KBM-7 (cell line): ENCODE measurements at regions not wholly inside any gene's neighbourhood (a gene's known extent, or its start where the extent isn't known, plus 50 kb on each side); places are given as distances from the start of the nearest gene placed in this dataset.
"Not testable (repeated sequence)": the region's sequence is repeated elsewhere in the genome, so short reads cannot be mapped to it uniquely, and the experiment has no call there.

ENCODE experiments used
- DNase-seq: peaks from one replicate; pipeline ENCODE4 v3.0.0-alpha.2; 2015
- in situ Hi-C: fragments of 300-500 bp; cut with MboI; formaldehyde crosslinking; loops from 2 replicates; pipeline ENCODE4 v1.14.3; 2020; ENCODE audit warnings: low sequenced_read_pairs, low pct_unique_long_range_greater_than_20kb, mixed read lengths

DNA sequence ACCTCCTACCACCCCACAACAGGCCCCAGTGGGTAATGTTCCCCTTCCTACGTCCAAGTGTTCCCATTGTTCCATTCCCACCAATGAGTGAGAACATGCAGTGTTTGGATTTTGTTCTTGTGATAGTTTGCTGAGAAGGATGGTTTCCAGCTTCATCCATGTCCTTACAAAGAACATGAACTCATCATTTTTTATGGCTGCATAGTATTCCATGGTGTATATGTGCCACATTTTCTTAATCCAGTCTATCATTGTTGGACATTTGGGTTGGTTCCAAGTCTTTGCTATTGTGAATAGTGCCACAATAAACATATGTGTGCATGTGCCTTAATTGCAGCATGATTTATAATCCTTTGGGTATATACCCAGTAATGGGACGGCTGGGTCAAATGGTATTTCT is 81.6 kb downstream of the P2RY10 start:
- DNase-seq, in situ Hi-C loops: not testable (repeated sequence)

DNA sequence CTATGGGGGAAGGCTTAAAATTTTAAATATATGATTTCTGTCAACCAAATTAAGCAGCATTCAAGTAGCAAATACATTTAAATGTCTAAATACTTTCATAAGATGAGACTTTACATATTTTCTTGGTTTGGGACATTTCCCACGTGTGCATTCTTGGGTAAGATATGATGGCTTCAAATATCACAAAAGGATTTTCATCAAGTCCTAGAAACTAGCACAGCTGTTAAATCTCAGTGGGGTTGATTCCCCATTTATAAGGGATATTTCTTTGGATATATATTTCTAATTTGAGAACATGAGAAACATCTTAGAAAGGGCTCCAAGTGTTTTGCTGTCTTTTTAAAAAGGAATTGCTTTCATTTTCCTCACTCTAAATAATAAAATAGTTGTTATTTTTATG is 90.2 kb downstream of the P2RY10 start:
- in situ Hi-C loops, result no loop called here
- no peak for DNase-seq

DNA sequence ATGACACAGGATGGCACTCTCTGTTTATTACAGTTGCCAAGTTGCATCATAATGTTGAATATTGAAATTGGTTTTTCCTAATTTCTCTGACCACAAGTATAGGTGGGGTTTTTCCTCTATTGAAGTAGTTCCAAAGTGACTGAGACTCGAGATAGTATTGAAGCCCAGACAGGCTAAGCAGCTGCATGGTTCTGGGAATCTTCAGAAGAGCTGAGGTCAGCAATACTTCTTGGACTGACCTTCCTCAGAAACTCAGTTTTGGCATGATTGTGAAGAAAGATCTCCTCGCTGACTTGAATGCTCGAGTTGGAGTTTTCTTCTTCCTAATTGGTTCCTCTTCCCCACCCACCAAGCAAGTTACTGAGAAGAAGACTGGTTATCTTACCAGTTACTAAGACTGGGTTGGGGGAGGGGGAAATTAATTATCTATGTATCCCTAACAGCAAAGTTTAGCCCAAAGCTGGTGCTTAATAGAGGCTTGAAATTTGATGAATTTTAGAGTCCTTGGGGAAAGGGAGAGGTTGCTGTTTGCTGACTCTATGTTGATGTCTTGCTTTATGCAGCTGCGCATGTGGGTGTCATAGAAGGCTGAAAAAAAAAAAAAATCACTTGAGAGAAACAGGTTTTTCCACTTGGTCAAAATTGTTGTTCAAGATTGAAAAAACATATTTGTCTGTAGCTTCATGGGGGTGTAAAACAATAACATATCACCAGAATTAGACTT is 91.1 kb downstream of the P2RY10 start:
- in situ Hi-C loops, result no loop called here
- no peak for DNase-seq

DNA sequence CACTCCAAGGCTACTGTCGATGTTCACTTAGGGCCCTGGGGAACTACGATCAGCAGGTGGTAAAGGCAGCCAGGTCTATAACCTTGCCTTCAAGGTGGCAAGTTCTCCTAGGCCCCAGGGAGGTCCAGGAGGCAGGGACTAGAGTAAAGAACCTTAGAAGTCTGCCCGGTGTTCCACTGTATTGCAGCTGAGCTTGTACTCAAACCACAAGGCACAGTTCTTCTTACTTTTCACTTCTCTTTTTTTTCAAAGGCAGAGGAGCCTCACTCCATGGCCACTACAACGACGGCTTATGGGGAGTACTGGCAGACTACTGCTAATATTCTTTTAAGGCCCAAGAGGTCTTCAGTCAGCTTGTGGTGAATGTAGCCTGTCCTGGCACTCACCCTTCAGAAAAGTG is 78.8 kb upstream of the GPR174 start:
- peak; percentile 73 for DNase-seq
- in situ Hi-C loops, result no loop called here

DNA sequence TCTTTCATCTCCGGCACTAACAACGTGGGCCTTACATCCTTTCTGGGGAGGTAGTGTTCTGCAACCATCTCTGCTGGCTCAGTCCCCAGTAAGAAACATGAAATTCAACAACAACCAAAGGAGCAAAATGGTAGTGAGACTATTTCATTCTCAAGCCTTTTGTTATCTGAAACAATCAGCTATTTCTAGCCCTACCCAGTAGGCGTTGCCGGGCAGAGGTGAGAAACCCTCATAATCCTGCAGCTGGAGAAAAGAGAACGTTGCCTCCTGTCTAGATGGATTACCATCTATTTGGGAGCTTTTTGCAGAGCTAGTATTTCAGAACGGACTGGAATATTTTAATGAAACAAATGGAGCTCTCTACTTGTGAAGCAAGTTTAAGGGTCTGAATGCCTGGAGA is 66.4 kb upstream of the GPR174 start:
- in situ Hi-C loops, result loop anchor here (25.0 kb wide), 1 partner anchor 516 kb away; no protein-coding TSS in a partner anchor

DNA sequence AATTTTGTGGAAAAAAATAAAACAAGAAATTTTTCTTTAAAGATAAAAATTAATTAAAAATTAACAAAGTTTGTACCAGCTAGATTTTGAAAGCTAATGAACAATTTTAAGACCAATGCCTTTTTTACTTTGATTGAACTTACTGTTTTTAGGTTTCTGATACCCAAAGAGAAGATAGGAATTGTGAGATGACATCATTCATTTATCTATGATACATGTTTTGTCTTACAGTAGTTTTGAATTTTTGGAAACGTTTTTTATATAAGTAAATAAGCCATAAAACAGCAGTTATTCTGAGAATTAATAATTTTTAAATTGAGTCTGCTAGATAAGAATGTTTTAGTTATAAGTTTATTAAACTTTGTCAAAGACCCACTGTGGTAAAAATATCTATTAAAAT is 65.0 kb upstream of the GPR174 start:
- DNase-seq, result no peak
- in situ Hi-C loops, result loop anchor here (25.0 kb wide), 1 partner anchor 517 kb away; no protein-coding TSS in a partner anchor

More for the DNA sequence above, 66.4 kb upstream of the GPR174 start:
- DNase-seq, result no peak

DNA sequence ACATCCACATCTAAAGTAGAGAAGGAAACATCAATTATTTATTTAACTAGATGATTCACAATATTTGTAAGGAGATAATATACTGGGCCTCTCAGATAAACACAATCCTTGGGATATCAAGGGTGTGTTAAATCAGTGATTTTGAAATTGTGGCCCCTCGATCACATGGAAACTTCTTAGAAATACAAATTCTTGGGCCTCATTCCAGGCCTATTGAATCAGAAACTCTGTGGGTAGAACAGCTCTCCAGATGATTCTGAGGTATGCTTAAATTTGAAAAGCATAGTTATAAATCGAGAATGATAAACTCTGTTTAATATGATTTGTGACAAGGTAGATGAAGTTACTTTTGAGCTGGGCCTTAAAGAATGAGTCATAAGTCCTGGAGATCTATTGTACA is 64.3 kb upstream of the GPR174 start:
- no peak for DNase-seq
- in situ Hi-C loops, result loop anchor here (25.0 kb wide), 1 partner anchor 518 kb away; no protein-coding TSS in a partner anchor

DNA sequence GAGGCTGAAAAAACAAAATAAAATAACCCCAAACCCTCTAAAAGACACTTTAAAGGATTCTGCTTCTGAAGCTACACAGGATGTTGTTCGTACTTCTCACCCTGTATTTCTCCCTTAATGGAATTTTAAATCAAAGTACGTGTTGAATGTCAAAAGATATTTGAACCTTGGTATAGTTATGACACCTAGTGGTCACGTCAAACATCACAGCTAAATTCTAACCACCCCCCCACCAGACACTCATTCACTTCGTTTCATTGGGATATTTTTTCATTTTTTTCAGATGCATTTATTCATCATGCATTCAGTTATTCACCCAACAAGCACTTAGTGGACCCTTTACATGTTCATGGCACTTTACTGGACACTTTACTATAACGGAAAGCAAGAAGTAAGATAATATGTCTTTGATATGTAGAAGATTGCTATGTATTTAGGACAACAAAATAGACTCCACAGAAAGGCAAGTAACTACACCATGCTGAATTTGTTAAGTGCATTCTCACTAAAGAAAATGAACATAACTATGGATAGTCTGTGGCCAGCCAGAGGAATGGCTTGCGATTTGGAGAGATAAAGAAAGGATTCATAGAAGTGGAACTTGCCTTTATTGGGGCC is 62.5 kb upstream of the GPR174 start:
- in situ Hi-C loops, result loop anchor here (25.0 kb wide), 1 partner anchor 520 kb away; no protein-coding TSS in a partner anchor
- DNase-seq, result peak; percentile 86

DNA sequence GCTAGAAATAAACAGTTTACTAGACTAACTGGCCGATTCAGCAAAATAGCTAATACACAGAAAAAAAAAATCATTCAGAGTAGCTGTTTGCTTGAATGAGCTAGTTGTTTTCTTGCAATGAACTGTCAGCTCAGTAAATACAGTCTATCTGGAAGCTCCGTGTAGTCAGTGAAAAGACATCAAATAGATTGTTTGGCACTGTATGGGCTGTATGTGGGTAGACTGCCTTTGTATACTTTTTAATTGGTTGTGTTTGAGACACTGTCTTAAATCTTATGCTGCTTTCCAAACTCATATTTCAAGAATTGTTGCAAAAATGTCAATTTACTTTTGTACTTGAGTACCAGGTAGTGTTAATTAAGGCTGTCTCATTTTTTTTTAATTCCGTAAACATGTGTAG is 61.6 kb upstream of the GPR174 start:
- DNase-seq, result no peak
- in situ Hi-C loops, result loop anchor here (25.0 kb wide), 1 partner anchor 521 kb away; no protein-coding TSS in a partner anchor

DNA sequence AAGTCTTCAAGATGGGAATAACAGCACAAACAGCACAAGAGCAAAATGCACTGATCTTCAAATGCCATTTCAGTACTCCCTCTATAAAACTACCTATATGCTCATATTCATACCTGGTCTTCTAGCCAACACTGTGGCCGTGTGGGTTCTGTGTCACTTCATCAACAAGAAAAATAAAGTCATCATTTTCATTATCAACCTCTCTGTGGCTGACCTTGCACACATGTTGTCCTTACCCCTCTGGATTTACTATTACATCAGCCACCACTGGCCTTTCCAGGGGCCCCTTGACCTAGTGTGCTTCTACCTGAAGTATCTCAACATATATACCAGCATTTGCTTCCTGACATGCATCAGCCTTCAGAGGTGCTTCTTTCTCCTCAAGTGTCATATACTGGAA is 59.6 kb upstream of the GPR174 start:
- in situ Hi-C loops, result loop anchor here (25.0 kb wide), 1 partner anchor 523 kb away; no protein-coding TSS in a partner anchor
- no peak for DNase-seq

DNA sequence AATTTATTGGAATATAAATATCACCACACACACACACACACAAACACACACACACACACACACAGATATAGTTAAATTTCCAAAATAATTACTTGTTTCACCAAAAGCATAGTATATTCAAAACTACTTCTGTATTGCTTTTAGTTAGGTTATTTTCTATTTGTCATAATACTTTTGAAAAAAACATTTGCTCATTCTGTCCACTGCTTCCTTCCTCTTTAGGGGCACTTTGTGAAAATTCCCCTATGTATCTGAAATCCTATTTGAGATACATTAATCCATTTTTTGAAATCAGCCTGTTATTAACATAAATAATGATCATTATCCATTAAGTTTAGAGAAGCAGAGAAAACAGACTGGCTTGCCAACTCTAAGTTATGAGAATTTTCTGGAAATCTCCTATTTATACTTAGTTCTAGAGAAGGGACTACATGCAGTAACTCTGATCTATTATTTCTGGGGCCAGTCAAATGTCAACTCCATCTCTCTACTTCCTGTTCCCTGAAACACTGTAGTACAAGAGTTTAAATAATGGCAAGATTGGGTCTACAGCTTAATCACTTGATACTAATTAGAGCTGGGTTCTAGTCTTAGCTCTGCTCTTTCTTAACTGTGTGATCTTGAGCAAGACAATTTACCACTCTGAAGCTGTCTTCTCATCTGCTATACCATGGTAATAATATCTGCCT is 54.4 kb upstream of the GPR174 start:
- in situ Hi-C loops, result loop anchor here (25.0 kb wide), 1 partner anchor 528 kb away; no protein-coding TSS in a partner anchor

DNA sequence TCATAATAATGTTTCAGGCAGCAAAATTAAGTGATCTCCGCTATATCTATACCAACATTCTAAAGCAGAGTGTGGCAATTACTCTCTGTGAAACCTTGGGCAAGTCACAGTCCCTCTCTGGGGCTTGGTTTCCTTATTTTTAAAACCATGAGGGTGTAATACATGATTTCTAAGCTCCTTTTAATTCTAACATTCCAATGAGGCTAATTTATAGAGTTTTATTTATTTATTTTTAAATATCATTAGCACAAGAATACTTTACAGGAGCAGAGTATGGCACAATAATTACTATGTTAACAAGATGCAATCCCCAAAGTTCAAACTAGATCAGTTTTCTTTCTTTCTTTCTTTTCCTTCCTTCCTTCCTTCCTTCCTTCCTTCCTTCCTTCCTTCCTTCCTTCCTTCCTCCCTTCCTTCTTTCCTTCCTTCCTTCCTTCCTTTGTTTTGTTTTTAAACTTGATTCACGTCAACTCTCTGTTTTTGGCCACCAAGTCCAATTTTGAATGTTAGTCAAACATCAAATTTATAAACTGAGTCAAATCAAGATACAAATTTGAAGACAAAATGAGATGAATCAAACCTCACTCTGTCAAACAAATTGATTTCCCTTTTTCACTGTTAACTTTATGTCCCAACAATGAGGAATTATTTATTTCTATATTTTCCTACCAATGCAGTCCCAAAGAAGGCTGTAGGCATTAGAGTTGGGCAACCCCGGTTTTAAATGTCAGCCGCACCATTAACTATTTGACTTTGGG is 50.2 kb upstream of the GPR174 start:
- in situ Hi-C loops, result loop anchor here (25.0 kb wide), 1 partner anchor 532 kb away; no protein-coding TSS in a partner anchor
- no peak for DNase-seq

More for the DNA sequence above, 54.4 kb upstream of the GPR174 start:
- no peak for DNase-seq
